GM18508 (cell line): ENCODE measurements at regions not wholly inside any gene's neighbourhood (a gene's known extent, or its start where the extent isn't known, plus 50 kb on each side); places are given as distances from the start of the nearest gene placed in this dataset.
A peak's percentile ranks its signal among the peaks of the same experiment; 100 is the strongest.

Experiments
- ATAC-seq: cut with Tn5 transposase; IDR thresholded peaks from one replicate; pipeline ENCODE4 v1.9.1; 2021; ENCODE audit warnings: moderate number of reproducible peaks; ENCODE audit not compliant: insufficient read depth, unreplicated experiment

DNA sequence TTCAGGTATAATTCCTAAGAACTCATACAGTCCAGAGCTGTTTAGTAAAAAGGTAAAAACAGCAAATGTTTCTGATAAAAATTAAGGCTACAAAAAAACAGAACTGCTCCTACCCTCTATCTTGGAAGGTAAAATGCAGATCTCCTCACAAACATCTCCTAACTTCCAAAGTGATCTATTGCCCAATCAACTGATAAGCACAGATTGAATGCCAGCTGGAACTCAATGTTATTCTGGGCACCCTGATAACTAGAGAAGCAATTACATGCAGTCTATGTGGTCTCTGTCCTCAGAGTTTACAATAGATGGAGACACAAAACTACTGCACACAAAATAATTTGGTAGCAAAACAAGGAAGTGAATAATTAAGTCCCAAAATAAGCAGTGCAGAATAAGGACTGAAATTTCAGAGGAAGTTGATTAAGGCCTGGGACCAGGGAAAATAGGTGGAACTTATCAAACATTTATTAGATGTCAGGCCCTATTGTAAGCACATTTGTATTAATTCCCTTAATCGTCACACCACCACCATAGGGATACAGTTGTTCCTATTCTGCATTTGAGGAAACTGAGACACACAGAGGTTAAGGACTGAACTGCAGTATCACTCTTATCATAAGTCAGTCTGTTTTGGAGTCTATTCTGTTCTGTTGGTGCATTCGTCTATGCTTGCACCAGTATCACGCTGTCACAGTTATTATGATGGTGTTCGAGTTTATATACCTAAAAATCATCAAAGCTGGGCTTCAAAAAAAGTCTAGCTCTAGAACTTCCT lies 102.2 kb upstream of the TARS1 start:
- no peak for ATAC-seq

DNA sequence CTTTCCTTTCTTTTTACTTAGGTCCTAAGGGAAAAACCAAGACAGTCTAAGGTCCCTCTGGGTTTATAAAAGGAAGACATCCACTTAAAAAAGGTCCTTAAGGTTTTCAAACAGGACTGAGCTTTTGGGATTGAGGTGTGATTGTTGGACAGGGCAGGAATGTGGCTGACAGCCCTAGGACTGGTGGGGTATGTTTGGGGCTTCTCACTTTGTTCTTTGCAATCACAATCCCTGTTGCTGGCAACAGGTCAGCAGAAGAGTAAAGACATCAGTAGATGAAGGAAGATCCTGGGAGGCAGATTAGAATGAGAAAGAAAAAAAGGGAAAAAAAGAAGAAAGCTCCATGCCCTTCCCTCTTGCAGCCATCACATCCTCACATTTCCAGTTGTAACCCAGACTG lies 101.4 kb upstream of the TARS1 start:
- no peak for ATAC-seq

DNA sequence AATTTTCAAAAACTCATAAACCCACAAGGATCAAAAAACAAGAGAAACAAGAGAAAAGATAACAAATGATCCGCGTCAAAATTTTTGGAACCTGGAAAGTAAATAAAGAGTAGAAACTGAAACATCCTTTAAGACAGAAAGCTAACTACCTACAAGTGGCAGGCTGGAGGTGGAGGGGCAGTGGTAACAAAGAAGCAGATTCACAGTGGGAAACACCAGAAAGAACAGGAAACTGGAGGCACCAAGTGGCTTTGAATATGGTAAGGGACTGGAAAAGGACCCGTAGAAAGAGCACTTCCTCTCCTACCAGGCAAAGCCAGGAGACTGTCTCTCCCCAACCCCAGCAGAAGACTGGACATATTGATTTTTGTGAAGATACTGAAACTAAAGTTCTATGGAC lies 100.6 kb upstream of the TARS1 start:
- ATAC-seq: no peak

GRCh38 chr5:33341351-33341750 lies 99.4 kb upstream of the TARS1 start:
- no peak for ATAC-seq

- ATAC-seq: no peak
Observed at GRCh38 chr5:33343676-33344327, 97.0 kb upstream of the TARS1 start.

- ATAC-seq: peak; percentile 83
Observed at GRCh38 chr5:33346534-33346933, 94.2 kb upstream of the TARS1 start.

- ATAC-seq: no peak
Observed at GRCh38 chr5:33361781-33362180, 79.0 kb upstream of the TARS1 start.

DNA sequence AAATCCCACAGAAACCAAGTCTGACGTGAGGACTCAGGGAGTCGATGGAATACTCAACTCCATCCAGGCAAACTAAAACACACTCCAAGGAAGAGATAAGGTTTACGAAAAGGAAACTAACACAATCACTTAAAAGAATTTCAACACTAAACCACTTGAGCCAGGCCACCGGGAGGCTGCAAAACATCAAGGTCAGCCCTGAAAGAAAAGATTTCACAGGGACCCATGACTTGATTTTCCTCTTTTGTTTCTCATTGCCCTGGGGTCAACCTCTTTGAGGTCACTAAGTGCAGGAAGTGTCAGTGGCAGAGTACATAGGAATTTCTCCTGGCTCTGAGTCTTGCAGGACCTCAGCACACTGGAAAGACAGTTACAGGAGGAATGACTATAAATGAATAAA lies 77.8 kb upstream of the TARS1 start:
- ATAC-seq: no peak

GRCh38 chr5:33363537-33363936 lies 77.2 kb upstream of the TARS1 start:
- no peak for ATAC-seq

DNA sequence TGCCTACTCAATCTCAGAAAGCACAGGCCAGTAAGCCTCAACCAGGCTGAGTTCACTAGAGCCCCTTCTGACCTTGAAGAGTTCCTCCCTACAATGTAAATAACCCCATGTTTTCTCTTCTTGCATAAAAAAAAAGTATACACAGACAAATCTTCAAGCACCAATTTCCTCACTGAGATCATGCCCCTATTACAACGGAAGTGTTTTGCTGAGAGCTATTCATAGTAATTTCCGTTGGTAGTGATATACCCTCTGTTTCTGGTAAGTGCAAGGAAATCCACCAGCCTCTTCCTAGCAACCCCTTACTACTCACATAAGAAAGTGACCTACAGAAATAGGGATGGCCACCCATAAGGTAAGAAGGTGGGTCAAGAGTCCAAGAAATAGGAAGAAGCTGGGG lies 76.4 kb upstream of the TARS1 start:
- ATAC-seq: no peak

DNA sequence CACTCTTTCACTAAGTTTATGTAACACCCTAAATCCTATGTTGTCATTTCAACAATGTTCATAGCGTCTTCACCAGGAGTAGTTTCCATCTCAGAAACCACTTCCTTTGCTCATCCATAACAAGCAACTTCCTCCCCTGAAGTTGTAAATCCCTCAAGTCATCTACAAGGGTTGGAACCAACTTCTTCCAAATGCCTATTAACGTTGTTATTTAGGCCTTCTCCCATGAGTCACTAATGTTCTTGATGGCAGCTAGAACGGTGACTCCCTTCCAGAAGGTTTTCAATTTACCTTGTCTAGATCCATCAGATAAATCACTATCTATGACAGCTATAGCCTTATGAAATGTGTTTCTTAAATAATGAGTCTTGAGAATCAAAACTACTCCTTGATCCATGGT lies 73.3 kb upstream of the TARS1 start:
- no peak for ATAC-seq

DNA sequence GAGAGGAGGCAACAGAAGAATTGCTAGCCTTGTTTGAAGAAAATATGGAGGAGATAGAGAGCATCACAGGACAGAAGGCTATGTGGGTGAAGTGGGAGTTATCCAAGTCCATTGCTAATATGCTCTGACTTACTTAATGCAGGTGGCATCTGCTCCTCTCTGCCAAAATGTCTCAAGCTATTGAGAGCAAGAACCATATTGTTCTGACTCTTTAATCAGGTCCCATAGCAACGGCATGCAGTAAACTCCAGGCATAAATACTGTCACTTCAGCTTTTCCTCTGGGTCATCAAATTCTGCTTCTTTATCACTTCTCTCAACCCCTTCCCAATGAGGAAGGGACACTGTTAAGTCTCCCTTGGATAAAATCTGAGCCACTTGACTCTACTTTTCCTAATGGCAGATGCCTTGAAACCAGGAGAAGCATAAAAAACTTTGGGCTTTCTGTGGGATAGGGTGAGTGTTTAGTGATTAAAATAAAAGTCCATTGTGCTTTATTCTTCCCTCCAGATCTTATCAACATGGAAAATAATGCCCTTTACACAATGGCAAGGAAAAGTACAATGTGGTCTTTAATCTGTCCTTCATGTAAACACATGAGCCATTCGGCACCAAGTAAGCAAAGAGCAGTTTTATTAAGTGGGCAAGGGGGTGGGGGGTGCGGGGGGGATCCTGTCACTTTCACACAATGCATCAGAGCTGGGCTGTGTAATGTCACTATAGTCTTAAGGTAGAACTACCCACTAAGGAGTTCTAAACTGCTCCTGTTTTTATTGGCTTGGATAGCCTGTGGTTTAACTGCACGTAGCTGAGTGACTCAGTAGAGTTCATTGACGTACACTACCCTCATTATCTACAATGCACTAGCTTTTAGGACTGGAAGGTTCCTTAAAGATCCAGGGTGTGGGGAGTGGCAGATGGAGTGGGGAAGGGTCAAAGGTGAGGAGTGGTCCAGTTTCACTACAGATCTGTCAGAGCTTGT lies 71.0 kb upstream of the TARS1 start:
- ATAC-seq: no peak

DNA sequence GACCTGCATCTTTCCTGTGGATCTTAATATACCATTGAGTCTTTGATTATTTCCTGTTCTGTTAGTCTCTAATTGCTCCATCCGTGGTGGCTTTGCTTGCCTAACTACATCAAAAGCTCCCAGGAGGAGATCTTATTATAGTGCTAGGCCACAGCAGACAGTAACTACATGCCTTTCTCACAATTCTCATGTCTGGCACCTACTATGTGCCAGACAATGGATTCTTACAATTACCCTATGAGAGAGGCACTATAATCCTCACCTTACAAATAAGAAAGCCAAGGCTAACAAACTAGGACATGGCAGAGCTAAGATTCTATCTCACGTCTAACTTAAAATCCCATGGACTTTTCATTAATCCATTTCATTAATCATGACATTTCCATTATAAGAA lies 70.3 kb upstream of the TARS1 start:
- ATAC-seq: no peak

- ATAC-seq: no peak
Observed at GRCh38 chr5:33371660-33372059, 69.1 kb upstream of the TARS1 start.

- no peak for ATAC-seq
Observed at GRCh38 chr5:33372721-33373472, 67.9 kb upstream of the TARS1 start.

DNA sequence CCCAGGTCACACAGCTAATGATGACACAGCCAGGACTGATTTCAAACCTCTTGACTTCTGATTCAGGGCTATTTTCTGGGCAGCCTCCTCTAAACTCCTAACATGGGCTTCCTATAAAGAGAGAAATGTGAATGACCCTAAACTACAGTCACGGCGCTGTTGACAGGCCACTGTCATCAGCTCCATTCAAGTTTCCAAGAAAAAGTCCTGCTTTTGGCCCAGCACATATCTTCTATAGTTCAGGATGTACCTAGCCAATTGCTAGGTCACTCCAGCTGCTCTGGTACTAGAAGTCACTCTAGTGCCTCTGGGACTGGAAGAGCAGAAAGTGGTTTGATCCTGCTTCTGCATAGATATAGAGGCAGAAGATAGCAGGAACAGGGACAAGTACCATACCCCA lies 64.9 kb upstream of the TARS1 start:
- ATAC-seq: no peak

DNA sequence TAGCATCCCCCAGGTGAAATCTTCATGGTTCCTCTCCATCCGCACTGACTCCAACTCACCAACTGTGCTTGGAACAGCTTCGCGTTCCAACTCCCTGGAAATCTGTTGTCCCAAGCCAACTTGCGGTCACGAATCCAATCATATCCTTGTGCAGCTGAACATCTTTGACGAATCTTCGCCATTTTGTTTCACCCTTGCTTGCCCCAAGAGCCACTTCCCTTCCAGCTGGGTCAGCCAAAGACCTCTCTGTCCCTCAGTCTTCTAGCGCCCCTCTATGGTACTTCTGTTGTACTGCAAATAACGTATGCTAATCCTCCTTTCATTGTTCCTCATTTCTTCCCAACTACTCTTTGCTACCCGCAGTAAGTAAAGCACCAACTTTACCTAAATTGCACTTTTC lies 61.0 kb upstream of the TARS1 start:
- no peak for ATAC-seq

- no peak for ATAC-seq
Observed at GRCh38 chr5:33381243-33381642, 59.5 kb upstream of the TARS1 start.
